HG02610 (cell line): ENCODE measurements at regions not wholly inside any gene's neighbourhood (a gene's known extent, or its start where the extent isn't known, plus 50 kb on each side); places are given as distances from the start of the nearest gene placed in this dataset.

ENCODE experiments used
- ATAC-seq: cut with Tn5 transposase; IDR thresholded peaks from one replicate; pipeline ENCODE4 v1.9.1; 2021; ENCODE audit warnings: mild to moderate bottlenecking, moderate library complexity; ENCODE audit not compliant: unreplicated experiment

- no peak for ATAC-seq
Observed at GRCh38 chr16:73614131-73614530, 566.2 kb upstream of the ZFHX3 start.

GRCh38 chr16:73610605-73611156, 562.8 kb upstream of the ZFHX3 start:
- ATAC-seq, result no peak

- no peak for ATAC-seq
Observed at GRCh38 chr16:73610160-73610559, 562.2 kb upstream of the ZFHX3 start.

- no peak for ATAC-seq
Observed at GRCh38 chr16:73608911-73609310, 561.0 kb upstream of the ZFHX3 start.

- ATAC-seq, result no peak
Observed at GRCh38 chr16:73605309-73605708, 557.4 kb upstream of the ZFHX3 start.

GRCh38 chr16:73601911-73602310, 554.0 kb upstream of the ZFHX3 start:
- ATAC-seq, result no peak

- no peak for ATAC-seq
Observed at GRCh38 chr16:73599870-73600269, 551.9 kb upstream of the ZFHX3 start.

GRCh38 chr16:73599351-73599750, 551.4 kb upstream of the ZFHX3 start:
- no peak for ATAC-seq

GRCh38 chr16:73584157-73584556, 536.2 kb upstream of the ZFHX3 start:
- no peak for ATAC-seq

GRCh38 chr16:73572135-73572828, 524.4 kb upstream of the ZFHX3 start:
- ATAC-seq, result no peak

- ATAC-seq, result no peak
Observed at GRCh38 chr16:73569266-73569980, 521.5 kb upstream of the ZFHX3 start.

- no peak for ATAC-seq
Observed at GRCh38 chr16:73568769-73569168, 520.8 kb upstream of the ZFHX3 start.

- no peak for ATAC-seq
Observed at GRCh38 chr16:73565925-73566324, 518.0 kb upstream of the ZFHX3 start.

GRCh38 chr16:73565263-73565662, 517.3 kb upstream of the ZFHX3 start:
- no peak for ATAC-seq

- no peak for ATAC-seq
Observed at GRCh38 chr16:73563709-73564108, 515.8 kb upstream of the ZFHX3 start.

- no peak for ATAC-seq
Observed at GRCh38 chr16:73560497-73560896, 512.6 kb upstream of the ZFHX3 start.

GRCh38 chr16:73558219-73558618, 510.3 kb upstream of the ZFHX3 start:
- ATAC-seq, result no peak

GRCh38 chr16:73553941-73554660, 506.2 kb upstream of the ZFHX3 start:
- ATAC-seq, result no peak

GRCh38 chr16:73549984-73550631, 502.2 kb upstream of the ZFHX3 start:
- no peak for ATAC-seq

- no peak for ATAC-seq
Observed at GRCh38 chr16:73547552-73548403, 499.9 kb upstream of the ZFHX3 start.
